Islet precursor cell (in vitro differentiated cells): ENCODE measurements at regions not wholly inside any gene's neighbourhood (a gene's known extent, or its start where the extent isn't known, plus 50 kb on each side); places are given as distances from the start of the nearest gene placed in this dataset.
"Not testable (repeated sequence)": the region's sequence is repeated elsewhere in the genome, so short reads cannot be mapped to it uniquely, and the experiment has no call there.

Experiments
- DNase-seq: peaks from one replicate; pipeline ENCODE4 v3.0.0-alpha.2; 2018

- no peak for DNase-seq
Observed at GRCh38 chr2:175755656-175756386, 246.2 kb downstream of the LNPK start.

GRCh38 chr2:175755169-175755568 lies 246.9 kb downstream of the LNPK start:
- no peak for DNase-seq

- DNase-seq = no peak
Observed at GRCh38 chr2:175750195-175750594, 251.9 kb downstream of the LNPK start.

GRCh38 chr2:175745911-175746310 lies 256.2 kb downstream of the LNPK start:
- DNase-seq = no peak

GRCh38 chr2:175744000-175744399 lies 258.1 kb downstream of the LNPK start:
- no peak for DNase-seq

GRCh38 chr2:175743011-175743410 lies 259.1 kb downstream of the LNPK start:
- DNase-seq = no peak

GRCh38 chr2:175742367-175742766 lies 259.7 kb downstream of the LNPK start:
- DNase-seq = peak; percentile 73

- no peak for DNase-seq
Observed at GRCh38 chr2:175741164-175741563, 260.9 kb downstream of the LNPK start.

GRCh38 chr2:175737722-175738361 lies 264.2 kb downstream of the LNPK start:
- no peak for DNase-seq

GRCh38 chr2:175734686-175735085 lies 267.4 kb downstream of the LNPK start:
- DNase-seq = no peak

- DNase-seq = no peak
Observed at GRCh38 chr2:175732531-175732930, 269.5 kb downstream of the LNPK start.

GRCh38 chr2:175730050-175730449 lies 272.0 kb downstream of the LNPK start:
- DNase-seq = no peak

GRCh38 chr2:175729049-175729706 lies 272.9 kb downstream of the LNPK start:
- DNase-seq = no peak

GRCh38 chr2:175728032-175728431 lies 274.0 kb downstream of the LNPK start:
- DNase-seq = no peak

GRCh38 chr2:175726223-175726622 lies 275.8 kb downstream of the LNPK start:
- DNase-seq = no peak

GRCh38 chr2:175709248-175709647 lies 292.8 kb downstream of the LNPK start:
- DNase-seq = no peak

GRCh38 chr2:175707322-175707721 lies 294.7 kb downstream of the LNPK start:
- DNase-seq = no peak

GRCh38 chr2:175704568-175704967 lies 297.5 kb downstream of the LNPK start:
- not testable (repeated sequence) for DNase-seq

- no peak for DNase-seq
Observed at GRCh38 chr2:175698061-175698460, 304.0 kb downstream of the LNPK start.

GRCh38 chr2:175690113-175690837 lies 311.8 kb downstream of the LNPK start:
- DNase-seq = peak; percentile 61

GRCh38 chr2:175688243-175688642 lies 313.8 kb downstream of the LNPK start:
- DNase-seq = no peak

GRCh38 chr2:175687465-175687864 lies 314.6 kb downstream of the LNPK start:
- no peak for DNase-seq

GRCh38 chr2:175686002-175686401 lies 316.1 kb downstream of the LNPK start:
- DNase-seq = no peak
